Keratinocyte (primary cell): ENCODE measurements at regions not wholly inside any gene's neighbourhood (a gene's known extent, or its start where the extent isn't known, plus 50 kb on each side); places are given as distances from the start of the nearest gene placed in this dataset.
A peak's percentile ranks its signal among the peaks of the same experiment; 100 is the strongest.

Experiments
- DNase-seq: peaks from one replicate; pipeline ENCODE4 v3.0.0-alpha.2; 2011; ENCODE audit warnings: low read depth, missing footprints, low spot score
- FAIRE-seq: peaks from 2 replicates; lab custom pipeline; 2011; peaks lifted over from hg19 to GRCh38; lab: Jason Lieb, UNC
- H2AFZ ChIP-seq: 2 replicates; pipeline ENCODE4 v1.6.0; 2012; ENCODE audit warnings: low read length, control low read depth, inconsistent platforms; ENCODE audit not compliant: control insufficient read depth
- H3K27ac ChIP-seq: 2 replicates; pipeline ENCODE4 v1.5.1; 2011; ENCODE audit warnings: low read length; ENCODE audit not compliant: control insufficient read depth, insufficient read depth
- H3K27me3 ChIP-seq: 3 replicates; pipeline ENCODE4 v1.6.0; 2011; ENCODE audit warnings: low read length; ENCODE audit not compliant: control insufficient read depth, insufficient read depth; ENCODE audit errors: extremely low read depth
- H3K36me3 ChIP-seq, 2 experiments: 2 replicates in 1 of 2; 3 replicates in 1 of 2; pipeline ENCODE4 v1.5.1; 2011; ENCODE audit warnings: low read length in 2 of 2, mild to moderate bottlenecking in 1 of 2; ENCODE audit not compliant: control insufficient read depth in 2 of 2, insufficient read depth in 2 of 2; ENCODE audit errors: extremely low read depth in 1 of 2
- H3K4me1 ChIP-seq: 3 replicates; pipeline ENCODE4 v1.5.1; 2011; ENCODE audit warnings: low read length; ENCODE audit not compliant: control insufficient read depth, insufficient read depth; ENCODE audit errors: extremely low read depth
- H3K4me2 ChIP-seq: 3 replicates; pipeline ENCODE4 v1.6.0; 2011; ENCODE audit warnings: low read depth, low read length; ENCODE audit not compliant: control insufficient read depth, insufficient read depth; ENCODE audit errors: extremely low read depth
- H3K4me3 ChIP-seq, 3 experiments: fragments of 200-600 bp in 1 of 3; sonication (generic) in 1 of 3; 2 replicates in 2 of 3; 3 replicates in 1 of 3; pipeline ENCODE4 v1.5.1; 2011 to 2016; ENCODE audit warnings: low read length in 3 of 3, mild to moderate bottlenecking in 3 of 3, control low read depth in 2 of 3, inconsistent platforms in 1 of 3, low read depth in 1 of 3, mixed read lengths in 1 of 3, mixed run types in 1 of 3, moderate library complexity in 1 of 3; ENCODE audit not compliant: control insufficient read depth in 2 of 3, insufficient read depth in 2 of 3; ENCODE audit errors: extremely low read depth in 1 of 3
- H3K79me2 ChIP-seq: 2 replicates; pipeline ENCODE4 v1.6.0; 2012; ENCODE audit warnings: low read length; ENCODE audit not compliant: control insufficient read depth, insufficient read depth
- H3K9ac ChIP-seq: 3 replicates; pipeline ENCODE4 v1.6.0; 2011; ENCODE audit warnings: low read length; ENCODE audit not compliant: control insufficient read depth, insufficient read depth; ENCODE audit errors: extremely low read depth
- H3K9me1 ChIP-seq: 3 replicates; pipeline ENCODE4 v1.6.0; 2011; ENCODE audit warnings: low read length; ENCODE audit not compliant: control insufficient read depth, insufficient read depth; ENCODE audit errors: extremely low read depth
- H3K9me3 ChIP-seq: 2 replicates; pipeline ENCODE4 v1.5.1; 2012; ENCODE audit warnings: low read depth, low read length; ENCODE audit not compliant: control insufficient read depth
- H4K20me1 ChIP-seq: 3 replicates; pipeline ENCODE4 v1.6.0; 2011; ENCODE audit warnings: low read length; ENCODE audit not compliant: control insufficient read depth, insufficient read depth; ENCODE audit errors: extremely low read depth
- CTCF ChIP-seq, 3 experiments: IDR thresholded peaks in 1 of 3; conservative IDR thresholded peaks in 1 of 3; optimal IDR thresholded peaks in 1 of 3; 2 replicates in 2 of 3; 3 replicates in 1 of 3; pipeline versions ENCODE3 to v1.5.1; 2011; ENCODE audit warnings: low read length in 3 of 3, mild to moderate bottlenecking in 3 of 3, moderate library complexity in 2 of 3, control low read depth in 1 of 3, inconsistent platforms in 1 of 3; ENCODE audit not compliant: insufficient read depth in 2 of 3; ENCODE audit errors: extremely low read depth in 1 of 3
- EZH2 ChIP-seq: IDR thresholded peaks from one replicate; pipeline ENCODE4 v1.6.1; 2012; ENCODE audit warnings: inconsistent platforms, mild to moderate bottlenecking, low read length, moderate library complexity
- dilution Hi-C: fragments of 300-500 bp; cut with MboI; formaldehyde crosslinking; loops from one replicate; pipeline ENCODE4 v1.7.0; 2020; ENCODE audit warnings: low sequenced_read_pairs; ENCODE audit not compliant: extremely low pct_ligation_motif_present

- Histone ChIP-seq H3K4me2 (no peak overlapping the region), H4K20me1 (no peaks in the 10 kb centered on the region), H3K27ac (no peak overlapping the region), H3K9me1 (no peaks in the 10 kb centered on the region), H3K4me1 (no peaks in the 10 kb centered on the region), H3K36me3 (no peaks in the 10 kb centered on the region), H3K79me2 (no peaks in the 10 kb centered on the region), H2AFZ (no peak overlapping the region), H3K4me3 (no peak overlapping the region), H3K9ac (no peak overlapping the region), H3K9me3 (no peaks in the 10 kb centered on the region), H3K27me3 (no peaks in the 10 kb centered on the region)
- TF ChIP-seq CTCF (optimal IDR thresholded peaks at IDR 0.05 in 1 of 3, IDR thresholded peaks at IDR 0.05 in 1 of 3, conservative IDR thresholded peaks at IDR 0.05 in 1 of 3; ENCODE audit: extremely low read depth in 1 of 3, insufficient read depth in 2 of 3, low read length in 3 of 3) (no peak), EZH2 (no peak)
- dilution Hi-C loops, result no loop called here
- DNase-seq (no peak), FAIRE-seq (no peak)
Observed at GRCh38 chrX:50973199-50973598, 62.7 kb downstream of the BMP15 start.

GRCh38 chrX:50978920-50979682 lies 68.6 kb downstream of the BMP15 start:
- dilution Hi-C loops, result no loop called here
- H3K36me3 ChIP-seq, result no peaks in the 10 kb centered on the region
- H3K27me3 ChIP-seq, result no peaks in the 10 kb centered on the region
- H3K9me3 ChIP-seq, result no peaks in the 10 kb centered on the region
- H3K9ac ChIP-seq, result no peak overlapping the region
- no peaks in the 10 kb centered on the region for H3K9me1 ChIP-seq
- no peaks in the 10 kb centered on the region for H3K4me1 ChIP-seq
- no peak overlapping the region for H3K4me3 ChIP-seq
- no peaks in the 10 kb centered on the region for H3K79me2 ChIP-seq
- DNase-seq, result no peak
- TF ChIP-seq CTCF (optimal IDR thresholded peaks at IDR 0.05 in 1 of 3, IDR thresholded peaks at IDR 0.05 in 1 of 3, conservative IDR thresholded peaks at IDR 0.05 in 1 of 3; ENCODE audit: extremely low read depth in 1 of 3, insufficient read depth in 2 of 3, low read length in 3 of 3) (peak in 2 of 3 experiments; percentile 14 to 16), EZH2 (no peak)
- no peak overlapping the region for H3K4me2 ChIP-seq
- no peak overlapping the region for H2AFZ ChIP-seq
- no peak for FAIRE-seq
- no peak overlapping the region for H3K27ac ChIP-seq
- no peaks in the 10 kb centered on the region for H4K20me1 ChIP-seq
